Astrocyte (in vitro differentiated cells and primary cell): ENCODE measurements at regions not wholly inside any gene's neighbourhood (a gene's known extent, or its start where the extent isn't known, plus 50 kb on each side); places are given as distances from the start of the nearest gene placed in this dataset.

Source experiments
- DNase-seq: peaks from one replicate; pipeline ENCODE4 v3.0.0-alpha.2; 2010; ENCODE audit warnings: low read depth
- FAIRE-seq: peaks from 2 replicates; lab custom pipeline; 2011; peaks lifted over from hg19 to GRCh38; lab: Jason Lieb, UNC
- H2AFZ ChIP-seq: 2 replicates; pipeline ENCODE4 v1.6.0; 2012; ENCODE audit warnings: low read depth, low read length, inconsistent platforms
- H3K27ac ChIP-seq: 2 replicates; pipeline ENCODE4 v1.5.1; 2011; ENCODE audit warnings: low read depth, low read length, inconsistent platforms
- H3K27me3 ChIP-seq: 2 replicates; pipeline ENCODE4 v1.6.0; 2011; ENCODE audit warnings: low read length, inconsistent platforms; ENCODE audit not compliant: insufficient read depth
- H3K36me3 ChIP-seq: 2 replicates; pipeline ENCODE4 v1.5.1; 2011; ENCODE audit warnings: low read length, inconsistent platforms; ENCODE audit not compliant: insufficient read depth
- H3K4me1 ChIP-seq: 2 replicates; pipeline ENCODE4 v1.5.1; 2011; ENCODE audit warnings: low read length, inconsistent platforms; ENCODE audit not compliant: insufficient read depth
- H3K4me2 ChIP-seq: 2 replicates; pipeline ENCODE4 v1.6.0; 2012; ENCODE audit warnings: low read length, inconsistent platforms
- H3K4me3 ChIP-seq: 2 replicates; pipeline ENCODE4 v1.5.1; 2011; ENCODE audit warnings: low read depth, mild to moderate bottlenecking, low read length, inconsistent platforms; ENCODE audit not compliant: insufficient read depth
- H3K79me2 ChIP-seq: 2 replicates; pipeline ENCODE4 v1.6.0; 2012; ENCODE audit warnings: mild to moderate bottlenecking, low read length, inconsistent platforms; ENCODE audit not compliant: insufficient read depth
- H3K9ac ChIP-seq: 2 replicates; pipeline ENCODE4 v1.6.0; 2012; ENCODE audit warnings: mild to moderate bottlenecking, low read length, inconsistent platforms
- H3K9me3 ChIP-seq: 2 replicates; pipeline ENCODE4 v1.5.1; 2012; ENCODE audit warnings: low read depth, mild to moderate bottlenecking, low read length, inconsistent platforms; ENCODE audit not compliant: insufficient read depth
- H4K20me1 ChIP-seq: 2 replicates; pipeline ENCODE4 v1.6.0; 2012; ENCODE audit warnings: low read length, inconsistent platforms; ENCODE audit not compliant: insufficient read depth
- H3K27ac Mint-ChIP-seq: one replicate; pipeline ENCODE4 v1.8.0; 2021; ENCODE audit warnings: mild to moderate bottlenecking, mixed read lengths; ENCODE audit not compliant: unreplicated experiment
- H3K27me3 Mint-ChIP-seq: one replicate; pipeline ENCODE4 v1.8.0; 2021; ENCODE audit warnings: low read depth, mixed read lengths; ENCODE audit not compliant: unreplicated experiment
- H3K36me3 Mint-ChIP-seq: one replicate; pipeline ENCODE4 v1.8.0; 2021; ENCODE audit warnings: low read depth, mixed read lengths; ENCODE audit not compliant: unreplicated experiment
- H3K4me1 Mint-ChIP-seq: one replicate; pipeline ENCODE4 v1.8.0; 2021; ENCODE audit warnings: low read depth, mixed read lengths; ENCODE audit not compliant: unreplicated experiment
- H3K4me3 Mint-ChIP-seq: one replicate; pipeline ENCODE4 v1.8.0; 2021; ENCODE audit warnings: mild to moderate bottlenecking, moderate library complexity, mixed read lengths; ENCODE audit not compliant: unreplicated experiment
- H3K9me3 Mint-ChIP-seq: one replicate; pipeline ENCODE4 v1.8.0; 2021; ENCODE audit warnings: mild to moderate bottlenecking, mixed read lengths; ENCODE audit not compliant: unreplicated experiment
- CTCF ChIP-seq: IDR thresholded peaks from 2 replicates; pipeline ENCODE4 v1.5.1; 2011; ENCODE audit warnings: low read depth, mild to moderate bottlenecking, inconsistent platforms, low read length, moderate library complexity; ENCODE audit not compliant: insufficient read depth
- EZH2 ChIP-seq: IDR thresholded peaks from 2 replicates; pipeline ENCODE4 v1.6.1; 2012; ENCODE audit warnings: mild to moderate bottlenecking, low read length, inconsistent platforms; ENCODE audit not compliant: insufficient read depth

GRCh38 chr5:51556833-51557232 lies 173.6 kb downstream of the ISL1 start:
- H3K27me3 ChIP-seq: no peaks in the 10 kb centered on the region
- no peaks in the 10 kb centered on the region for H4K20me1 ChIP-seq
- no peak overlapping the region for H2AFZ ChIP-seq
- Mint-ChIP-seq H3K9me3 (no peaks in the 10 kb centered on the region), H3K4me3 (no peak overlapping the region), H3K4me1 (no peaks in the 10 kb centered on the region), H3K27me3 (no peaks in the 10 kb centered on the region), H3K36me3 (no peaks in the 10 kb centered on the region), H3K27ac (no peak overlapping the region)
- H3K79me2 ChIP-seq: no peaks in the 10 kb centered on the region
- no peak overlapping the region for H3K4me2 ChIP-seq
- no peak for FAIRE-seq
- no peaks in the 10 kb centered on the region for H3K36me3 ChIP-seq
- H3K27ac ChIP-seq: no peak overlapping the region
- H3K9me3 ChIP-seq: no peaks in the 10 kb centered on the region
- no peaks in the 10 kb centered on the region for H3K4me1 ChIP-seq
- DNase-seq: no peak
- H3K9ac ChIP-seq: no peak overlapping the region
- no peak overlapping the region for H3K4me3 ChIP-seq
- no peak for TF ChIP-seq CTCF

- no peak overlapping the region for H3K27ac ChIP-seq
- no peak for FAIRE-seq
- TF ChIP-seq EZH2 (no peak), CTCF (no peak)
Observed at GRCh38 chr5:51558682-51559081, 175.4 kb downstream of the ISL1 start.

GRCh38 chr5:51559339-51559738 lies 176.1 kb downstream of the ISL1 start:
- H3K27me3 ChIP-seq: no peaks in the 10 kb centered on the region
- no peak overlapping the region for H3K9ac ChIP-seq
- H3K36me3 Mint-ChIP-seq: no peaks in the 10 kb centered on the region
- TF ChIP-seq CTCF (no peak), EZH2 (no peak)
- no peaks in the 10 kb centered on the region for H3K36me3 ChIP-seq
- no peak overlapping the region for H3K27ac Mint-ChIP-seq
- H3K9me3 Mint-ChIP-seq: no peaks in the 10 kb centered on the region
- FAIRE-seq (no peak), DNase-seq (no peak)
- H3K27me3 Mint-ChIP-seq: no peaks in the 10 kb centered on the region
- H3K4me1 ChIP-seq: no peaks in the 10 kb centered on the region
- H3K4me3 Mint-ChIP-seq: no peak overlapping the region
- H3K27ac ChIP-seq: no peak overlapping the region
- no peaks in the 10 kb centered on the region for H3K4me1 Mint-ChIP-seq
- no peaks in the 10 kb centered on the region for H4K20me1 ChIP-seq
- H3K9me3 ChIP-seq: no peaks in the 10 kb centered on the region
- no peak overlapping the region for H2AFZ ChIP-seq
- H3K4me2 ChIP-seq: no peak overlapping the region
- no peak overlapping the region for H3K4me3 ChIP-seq
- H3K79me2 ChIP-seq: no peaks in the 10 kb centered on the region

More at GRCh38 chr5:51558682-51559081, 175.4 kb downstream of the ISL1 start:
- Histone ChIP-seq H3K27me3 (no peaks in the 10 kb centered on the region), H3K4me1 (no peaks in the 10 kb centered on the region), H3K79me2 (no peaks in the 10 kb centered on the region), H2AFZ (no peak overlapping the region), H3K9ac (no peak overlapping the region), H3K9me3 (no peaks in the 10 kb centered on the region), H3K4me3 (no peak overlapping the region), H3K4me2 (no peak overlapping the region), H4K20me1 (no peaks in the 10 kb centered on the region), H3K36me3 (no peaks in the 10 kb centered on the region)
- Mint-ChIP-seq H3K4me1 (no peaks in the 10 kb centered on the region), H3K36me3 (no peaks in the 10 kb centered on the region), H3K9me3 (no peaks in the 10 kb centered on the region), H3K27me3 (no peaks in the 10 kb centered on the region), H3K27ac (no peak overlapping the region), H3K4me3 (no peak overlapping the region)
- DNase-seq: no peak
